HG03159 (cell line): ENCODE measurements at regions not wholly inside any gene's neighbourhood (a gene's known extent, or its start where the extent isn't known, plus 50 kb on each side); places are given as distances from the start of the nearest gene placed in this dataset.

ENCODE experiments used
- ATAC-seq: cut with Tn5 transposase; IDR thresholded peaks from one replicate; pipeline ENCODE4 v1.9.1; 2021; ENCODE audit warnings: mild to moderate bottlenecking, moderate library complexity; ENCODE audit not compliant: unreplicated experiment

DNA sequence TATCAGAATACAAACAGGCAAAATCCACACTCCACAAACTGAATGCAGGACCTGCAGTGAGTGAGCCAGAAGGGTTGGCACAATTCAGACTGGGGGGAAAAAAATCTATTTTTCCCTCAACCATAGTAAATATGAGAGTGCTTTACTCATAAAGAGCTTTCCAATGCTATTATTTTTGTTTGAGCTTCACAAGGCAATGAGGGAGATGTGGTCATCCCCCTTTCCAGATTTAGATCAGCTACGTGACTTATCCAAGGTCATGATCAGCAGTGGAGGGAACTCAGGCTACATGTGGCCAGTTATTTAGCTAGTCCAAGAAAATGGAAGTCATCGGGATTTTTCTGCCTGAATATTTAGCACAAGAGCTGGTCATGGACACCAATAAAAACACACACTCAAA lies 120.4 kb upstream of the KLF7 start:
- ATAC-seq, result no peak

DNA sequence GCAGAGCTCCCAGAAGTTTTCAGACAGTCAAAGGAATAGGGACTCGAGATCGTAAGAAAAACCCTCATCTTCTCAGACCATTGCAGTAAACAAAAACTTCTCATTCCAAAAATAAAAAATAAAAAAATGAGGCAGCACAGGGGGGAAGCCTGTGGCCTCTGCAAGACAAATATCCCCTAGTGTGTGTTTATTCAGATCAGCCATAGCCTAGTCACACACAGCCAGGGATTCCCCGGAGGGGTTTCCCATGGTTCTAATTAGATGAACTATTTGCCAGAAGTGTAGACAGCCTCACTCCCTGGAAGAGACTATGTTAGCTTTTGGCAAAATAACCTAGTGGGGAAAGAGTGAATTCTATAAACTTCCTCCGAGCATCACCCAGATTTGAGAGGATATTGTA lies 122.9 kb upstream of the KLF7 start:
- peak; percentile 41 for ATAC-seq

DNA sequence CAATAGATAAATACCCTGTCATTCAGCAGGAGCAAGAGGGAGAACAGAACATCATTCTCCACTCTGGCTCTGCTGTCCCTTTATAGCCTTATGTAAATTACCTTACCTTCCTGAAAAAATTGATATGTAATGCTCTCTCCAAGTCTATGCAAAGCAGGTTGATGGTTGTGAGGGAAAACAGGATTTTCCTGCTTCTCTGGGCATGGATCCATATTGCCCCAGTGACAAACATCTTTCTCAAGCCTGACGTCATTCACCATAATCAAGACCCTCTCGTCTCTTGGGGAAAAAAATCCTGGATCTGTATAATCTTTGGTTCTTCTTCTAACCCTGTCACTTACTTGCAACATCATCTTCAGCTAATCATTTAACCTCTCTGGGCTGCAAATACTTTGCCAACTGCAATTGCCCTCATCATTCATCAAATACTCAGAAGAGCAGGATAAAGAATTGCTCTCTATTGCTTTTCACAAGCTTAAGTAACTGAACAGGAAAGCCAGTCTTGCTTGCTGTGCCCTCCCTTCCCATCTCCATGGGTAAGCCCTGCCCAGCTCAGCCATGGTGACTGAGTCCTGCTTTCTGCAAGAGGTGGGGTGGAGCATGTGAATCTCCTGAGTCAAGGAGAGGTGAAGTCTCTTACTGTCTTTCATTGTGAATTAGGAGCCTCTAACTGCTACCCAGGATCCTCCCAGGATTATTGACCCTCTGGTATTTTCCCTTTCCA lies 123.7 kb upstream of the KLF7 start:
- no peak for ATAC-seq

DNA sequence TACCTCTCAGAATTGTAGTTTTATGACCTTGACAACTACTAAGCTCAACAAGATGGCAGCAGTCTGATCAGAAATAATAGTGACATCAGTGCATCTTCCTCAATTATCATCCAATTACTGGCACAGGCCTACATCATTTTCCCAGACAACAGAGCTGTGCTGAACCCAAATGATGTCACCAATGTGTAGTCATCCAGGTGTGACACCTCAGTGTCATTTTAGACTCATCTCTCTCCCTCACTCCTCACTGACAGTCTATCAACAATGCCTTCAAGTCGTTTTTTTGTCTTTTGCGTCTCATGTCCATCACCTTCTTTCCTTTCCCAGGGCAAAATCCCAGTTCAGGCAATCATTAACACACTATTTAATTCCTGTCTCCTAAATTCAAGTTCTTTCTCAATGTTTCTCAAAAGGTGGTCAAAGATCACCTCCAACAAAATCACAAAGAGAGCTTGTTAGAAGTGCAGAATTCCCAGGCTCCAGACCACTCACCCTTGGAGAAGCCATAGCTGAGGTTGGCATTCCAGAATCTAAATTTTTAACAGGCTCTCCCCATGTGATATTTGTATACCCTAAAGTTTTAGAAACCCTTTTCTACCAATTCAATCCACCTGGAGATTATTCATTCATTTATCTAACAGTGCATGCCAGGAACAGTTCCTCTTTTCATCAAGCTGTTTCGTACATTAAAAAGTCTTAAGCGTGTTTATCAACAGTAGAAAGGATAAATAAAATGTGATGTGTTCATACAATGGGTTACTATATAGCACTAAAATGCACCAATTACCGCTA lies 125.3 kb upstream of the KLF7 start:
- ATAC-seq, result no peak

DNA sequence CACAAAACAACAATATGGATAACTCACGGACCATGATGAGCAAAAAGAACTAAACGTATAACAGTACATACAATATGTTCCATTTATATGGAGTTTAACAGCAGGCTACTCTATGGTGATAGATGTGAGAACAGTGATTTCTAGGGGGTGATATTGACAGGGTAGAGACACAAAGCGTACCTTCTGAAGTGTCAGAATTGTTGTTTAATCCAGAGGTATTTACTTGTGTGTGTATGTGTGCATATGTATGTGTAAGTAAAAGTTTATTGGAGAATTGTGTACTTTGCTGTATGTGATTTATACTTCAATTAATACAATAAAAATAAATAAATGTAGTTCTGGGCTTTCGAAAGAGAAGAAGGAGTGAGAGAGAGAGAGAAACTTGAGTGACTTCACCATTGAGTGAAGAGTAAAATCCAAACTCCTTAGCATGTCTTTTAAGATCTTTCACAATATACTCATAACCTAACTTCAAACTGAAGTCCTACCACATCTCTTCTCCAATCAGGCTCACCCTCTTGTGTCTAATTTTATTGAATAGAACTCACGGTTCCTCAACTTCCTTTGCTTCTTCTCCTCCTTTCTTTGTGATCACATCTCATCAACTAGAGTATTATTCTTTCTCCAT lies 126.0 kb upstream of the KLF7 start:
- no peak for ATAC-seq

DNA sequence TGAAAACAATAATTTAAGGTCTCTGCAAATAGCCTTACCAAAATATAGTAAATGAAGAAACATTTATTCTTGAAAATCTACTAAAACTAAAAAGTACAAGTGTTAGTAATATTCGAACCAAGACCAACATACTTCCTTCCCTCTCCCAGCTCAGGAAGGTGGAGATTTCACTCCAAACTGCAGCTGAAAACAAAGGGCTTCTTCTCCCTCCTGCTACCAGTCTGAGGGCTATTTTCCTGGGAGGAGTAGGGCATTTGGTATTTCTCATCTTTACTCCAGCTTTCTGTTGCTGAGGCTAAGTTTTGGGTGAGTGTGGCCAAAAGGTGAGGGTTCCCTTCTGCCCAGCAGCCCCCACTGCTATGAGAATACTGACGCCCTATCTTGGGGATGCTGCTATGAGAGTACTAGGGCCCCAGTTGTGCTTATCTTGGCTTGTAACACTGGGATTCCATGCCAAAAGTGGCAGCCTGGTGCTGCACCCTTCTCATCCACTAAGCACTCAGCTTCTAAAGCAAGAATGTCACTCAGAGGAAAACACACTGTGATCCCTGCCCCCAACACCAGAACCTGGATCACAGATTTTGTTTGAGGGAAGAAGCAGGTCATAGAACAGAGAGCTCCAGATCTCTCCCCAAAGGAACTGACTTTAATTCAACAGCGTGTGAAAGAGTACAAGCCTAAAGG lies 130.7 kb upstream of the KLF7 start:
- ATAC-seq, result no peak

DNA sequence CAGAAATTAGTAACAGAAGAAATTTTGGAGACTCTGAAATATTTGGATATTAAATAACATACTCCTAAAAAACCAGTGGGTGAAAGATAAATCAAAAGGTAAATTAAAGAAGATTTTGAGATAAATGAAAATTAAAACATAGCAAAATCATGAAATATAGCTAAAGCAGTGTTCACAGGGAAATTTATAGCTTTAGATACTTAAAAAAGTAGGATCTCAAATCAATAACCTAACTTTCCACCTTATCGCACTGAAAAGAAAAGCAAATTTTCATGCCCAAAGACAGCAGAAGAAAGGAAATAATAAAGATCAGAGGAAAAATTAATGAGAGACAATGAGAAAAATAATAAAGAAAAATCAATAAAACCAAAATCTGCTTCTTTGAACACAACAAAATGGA lies 135.1 kb upstream of the KLF7 start:
- no peak for ATAC-seq

DNA sequence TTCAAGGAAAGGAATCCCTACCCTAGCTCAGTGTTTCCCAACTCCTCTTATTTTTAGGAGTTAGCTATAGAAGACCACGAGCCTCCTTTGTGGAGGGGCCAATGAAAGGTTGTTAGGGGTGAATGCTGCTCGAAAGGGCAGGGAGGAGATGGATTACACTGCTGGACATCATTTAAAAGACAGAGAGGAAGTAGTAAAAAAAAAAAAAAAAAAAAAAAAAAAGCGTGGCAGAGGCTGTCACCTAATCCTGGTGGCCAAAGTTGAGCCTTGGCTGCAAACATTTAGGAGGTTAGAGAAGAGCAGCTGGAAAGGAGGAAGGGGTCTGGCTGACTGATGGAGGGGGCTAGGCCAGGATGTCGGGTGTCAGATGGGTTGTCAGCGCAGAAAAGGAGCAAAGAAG lies 139.0 kb upstream of the KLF7 start:
- ATAC-seq, result no peak

DNA sequence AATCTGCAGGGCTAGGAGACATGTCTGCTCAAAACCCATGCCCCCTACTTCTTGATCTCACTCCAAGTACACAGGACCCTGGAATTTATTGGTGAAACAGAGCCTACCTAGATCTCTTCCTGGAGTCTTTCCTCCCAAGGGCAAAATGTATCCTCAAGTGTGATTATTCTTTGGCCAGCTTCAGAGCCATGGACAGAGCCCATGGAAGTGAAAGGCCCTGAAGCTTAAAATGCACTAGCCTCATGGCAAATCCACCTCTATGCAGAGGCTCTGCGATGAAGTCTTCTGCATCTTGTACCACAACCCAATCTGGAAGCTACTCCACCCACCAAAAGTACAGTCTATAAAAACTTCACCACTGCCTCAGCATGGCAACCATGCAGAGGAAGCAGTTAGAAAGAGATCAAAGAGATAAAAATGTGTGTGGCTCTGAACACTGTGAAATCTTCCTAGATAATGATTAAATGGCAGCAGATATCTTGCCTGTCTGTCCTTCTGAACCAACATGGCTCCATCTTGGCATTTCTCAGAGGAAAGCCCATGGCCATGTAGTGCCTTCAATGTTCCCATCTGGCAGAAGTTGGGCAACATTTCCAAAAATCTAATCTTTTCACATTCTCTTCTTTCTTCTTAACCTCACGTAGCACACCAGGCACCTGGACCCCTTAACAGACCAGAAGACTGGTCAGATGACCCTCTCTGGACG lies 142.9 kb upstream of the KLF7 start:
- no peak for ATAC-seq

DNA sequence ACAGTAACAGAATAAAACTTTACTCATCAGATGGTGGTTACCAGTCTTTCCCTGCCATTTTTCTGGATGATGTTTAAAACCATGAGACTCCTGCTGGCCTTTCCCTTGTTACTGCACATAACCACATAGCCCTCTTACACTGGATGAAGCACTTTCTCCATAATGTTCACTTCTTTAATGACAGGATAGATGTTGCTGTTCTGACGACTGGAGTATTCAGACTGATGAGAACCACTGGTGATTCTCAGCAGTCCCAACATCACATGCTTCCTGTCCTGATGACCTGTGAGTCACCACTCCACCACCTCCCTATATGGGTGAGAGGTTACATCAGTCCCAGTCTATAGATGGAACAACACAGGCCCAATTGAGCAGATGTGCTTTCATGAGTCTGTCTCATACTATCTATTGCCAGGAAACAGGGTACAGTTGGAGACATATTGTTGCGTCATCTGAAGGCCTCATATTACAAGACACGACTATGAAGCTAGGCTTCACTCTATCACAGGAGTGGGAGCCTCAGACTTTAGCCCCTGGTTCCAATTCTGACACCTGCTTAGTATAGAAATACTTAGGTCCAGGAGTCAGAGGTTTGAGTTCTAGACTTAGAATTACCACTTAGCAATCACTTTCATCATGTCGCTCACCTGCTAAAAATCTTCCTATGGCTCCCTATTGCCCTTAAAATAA lies 145.7 kb upstream of the KLF7 start:
- peak; percentile 72 for ATAC-seq

DNA sequence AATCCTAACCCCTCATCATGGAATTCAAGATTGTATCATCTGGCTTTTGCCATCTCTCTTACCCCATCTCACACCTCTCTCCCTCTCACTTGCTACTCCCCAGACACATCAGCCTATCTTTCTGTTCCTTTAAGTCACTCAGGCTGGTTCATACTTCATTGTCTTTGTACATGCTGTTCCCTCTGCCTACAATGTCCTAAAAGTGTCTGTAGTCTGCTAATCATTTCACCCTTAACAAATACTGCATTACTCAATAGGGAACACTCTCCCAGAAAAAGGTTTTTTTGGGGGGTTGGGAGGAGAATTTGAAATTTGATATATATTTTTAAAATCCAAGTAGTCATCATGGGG lies 146.2 kb upstream of the KLF7 start:
- no peak for ATAC-seq

DNA sequence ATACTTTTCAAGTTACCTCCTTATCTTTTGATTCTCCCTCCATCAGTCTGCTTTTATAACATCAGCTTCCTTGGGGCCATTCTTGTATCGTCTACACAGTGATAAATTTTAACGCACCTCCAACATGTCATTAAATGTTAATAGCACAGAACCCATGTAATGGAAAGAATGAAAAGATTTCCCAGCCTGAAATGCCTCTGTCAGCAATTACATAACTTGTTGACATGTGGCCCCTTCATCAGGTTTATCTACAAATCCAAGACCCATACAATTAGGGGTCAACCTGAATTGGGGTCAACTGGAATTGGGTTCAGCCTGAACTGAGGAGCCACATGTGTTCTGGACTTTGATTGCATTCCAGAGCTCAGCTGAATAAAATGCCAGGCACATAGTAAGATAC lies 148.2 kb upstream of the KLF7 start:
- no peak for ATAC-seq

DNA sequence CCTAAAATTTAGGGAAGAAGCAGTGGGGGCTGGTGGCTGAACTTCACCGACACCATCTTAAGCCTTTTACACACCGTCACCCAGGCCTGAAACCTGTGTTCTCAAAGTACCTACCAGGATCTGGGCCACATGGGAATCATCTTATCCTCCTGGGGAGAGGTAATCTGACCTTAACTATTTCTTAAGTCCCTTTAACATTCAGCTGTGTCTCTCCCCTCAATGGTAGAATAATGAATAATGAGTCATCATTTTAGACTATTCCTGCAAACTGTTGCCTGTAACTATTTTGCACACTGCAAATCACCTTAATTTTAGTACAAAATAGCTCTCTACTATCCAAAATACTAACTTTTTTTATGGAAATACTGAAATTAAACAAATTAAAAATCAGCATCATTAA lies 149.4 kb upstream of the KLF7 start:
- ATAC-seq, result no peak

DNA sequence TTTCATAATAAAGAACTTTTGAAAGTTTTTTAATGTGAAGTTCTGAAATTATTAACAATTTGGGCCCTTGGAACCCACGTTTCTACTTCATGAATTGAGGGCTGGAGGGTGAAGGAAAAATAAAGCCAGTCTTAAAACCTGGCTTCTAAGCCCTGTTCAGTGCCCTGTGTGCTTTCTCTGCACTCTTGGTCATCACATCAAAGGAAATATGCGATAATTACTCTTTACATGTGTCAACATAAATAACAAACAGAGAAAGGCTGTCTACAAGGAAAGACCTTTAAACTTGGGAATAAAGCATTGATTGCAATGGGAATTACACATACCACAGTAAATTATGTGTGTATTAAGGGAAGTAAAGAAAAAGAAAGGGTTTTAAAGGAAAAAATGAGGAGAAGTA lies 150.7 kb upstream of the KLF7 start:
- ATAC-seq, result no peak

DNA sequence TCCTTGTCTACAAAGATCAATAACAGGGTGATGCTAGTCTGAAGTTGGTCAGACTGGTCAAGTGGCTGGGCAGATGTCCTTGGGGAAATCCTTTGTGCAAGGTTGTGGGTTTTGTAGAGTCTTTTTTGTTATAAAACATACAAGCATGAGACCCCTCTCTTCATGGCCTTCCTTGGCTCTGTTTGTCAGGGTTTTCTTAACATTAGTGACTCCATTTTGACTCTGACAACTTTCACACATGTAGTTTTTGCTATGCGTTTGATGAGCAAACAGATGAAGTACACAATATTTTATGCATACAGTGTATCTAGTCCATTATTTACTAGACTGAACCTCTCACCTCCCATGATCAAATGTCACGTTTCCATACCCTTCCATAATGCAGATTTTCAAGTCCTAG lies 151.2 kb upstream of the KLF7 start:
- ATAC-seq, result no peak

DNA sequence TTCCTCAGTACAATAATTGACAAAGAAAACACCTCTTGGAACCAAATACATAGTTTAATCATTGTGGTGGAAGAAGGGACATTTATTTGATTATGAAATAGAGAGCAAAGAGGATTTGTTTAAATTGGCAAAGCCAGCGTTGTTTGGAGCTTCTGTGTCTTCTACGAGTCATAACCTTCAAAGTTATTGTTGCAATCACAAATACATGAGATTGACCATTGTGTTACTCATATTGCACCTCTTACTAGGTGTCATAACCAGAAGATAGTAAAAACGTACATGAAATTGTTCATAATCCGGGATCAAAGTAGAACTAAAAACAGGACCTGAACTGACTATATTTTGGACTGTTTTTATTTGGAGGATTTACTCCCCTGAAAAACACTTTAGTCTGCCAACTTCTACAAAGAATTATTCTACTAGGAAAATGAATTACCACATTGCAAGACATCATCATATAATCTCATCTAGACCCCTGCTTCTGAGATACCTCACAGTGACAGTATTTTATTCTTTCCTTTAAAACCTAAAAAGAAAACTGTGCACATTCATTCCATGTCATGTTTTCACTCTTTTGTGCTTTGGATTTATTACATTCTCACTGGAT lies 151.7 kb upstream of the KLF7 start:
- no peak for ATAC-seq

DNA sequence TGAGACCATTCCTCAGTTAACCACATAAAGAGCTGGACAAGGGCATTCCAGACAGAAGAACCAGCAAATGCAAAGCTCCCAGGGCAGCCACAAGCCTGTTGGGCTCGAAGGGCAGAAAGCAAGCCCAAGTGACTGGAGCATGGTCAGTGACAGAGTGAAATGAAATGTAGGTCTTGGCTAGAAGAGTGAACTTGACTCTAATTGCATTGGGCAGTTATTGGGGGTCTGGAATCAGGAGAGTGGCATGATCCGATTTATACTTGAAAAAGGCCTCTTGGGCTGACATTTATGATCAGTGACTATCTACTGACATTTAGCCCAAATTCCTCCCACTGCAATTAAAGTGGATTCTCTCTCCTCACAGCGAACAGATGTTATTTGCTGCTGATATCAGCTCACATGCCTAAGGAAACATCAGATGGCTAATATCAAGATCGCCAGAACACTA lies 152.5 kb upstream of the KLF7 start:
- no peak for ATAC-seq

DNA sequence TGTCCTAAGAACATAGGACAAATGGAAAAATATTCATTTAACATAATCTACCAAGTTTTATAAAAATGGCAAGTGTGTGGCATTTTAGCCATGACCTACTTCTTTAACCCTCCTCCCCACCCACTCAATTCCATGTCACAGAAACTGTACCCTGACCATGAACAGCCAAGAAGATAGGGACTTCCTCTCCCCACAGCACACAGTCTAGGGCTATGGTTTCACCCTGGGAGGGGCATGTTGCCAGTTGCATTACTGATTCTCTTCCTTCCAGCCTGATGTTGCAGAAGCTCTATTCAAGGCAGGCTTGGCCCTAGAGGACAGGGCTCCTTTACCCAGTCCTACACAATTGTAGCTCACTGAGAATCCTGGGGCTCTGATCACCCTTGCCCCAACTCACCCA lies 153.6 kb upstream of the KLF7 start:
- no peak for ATAC-seq

DNA sequence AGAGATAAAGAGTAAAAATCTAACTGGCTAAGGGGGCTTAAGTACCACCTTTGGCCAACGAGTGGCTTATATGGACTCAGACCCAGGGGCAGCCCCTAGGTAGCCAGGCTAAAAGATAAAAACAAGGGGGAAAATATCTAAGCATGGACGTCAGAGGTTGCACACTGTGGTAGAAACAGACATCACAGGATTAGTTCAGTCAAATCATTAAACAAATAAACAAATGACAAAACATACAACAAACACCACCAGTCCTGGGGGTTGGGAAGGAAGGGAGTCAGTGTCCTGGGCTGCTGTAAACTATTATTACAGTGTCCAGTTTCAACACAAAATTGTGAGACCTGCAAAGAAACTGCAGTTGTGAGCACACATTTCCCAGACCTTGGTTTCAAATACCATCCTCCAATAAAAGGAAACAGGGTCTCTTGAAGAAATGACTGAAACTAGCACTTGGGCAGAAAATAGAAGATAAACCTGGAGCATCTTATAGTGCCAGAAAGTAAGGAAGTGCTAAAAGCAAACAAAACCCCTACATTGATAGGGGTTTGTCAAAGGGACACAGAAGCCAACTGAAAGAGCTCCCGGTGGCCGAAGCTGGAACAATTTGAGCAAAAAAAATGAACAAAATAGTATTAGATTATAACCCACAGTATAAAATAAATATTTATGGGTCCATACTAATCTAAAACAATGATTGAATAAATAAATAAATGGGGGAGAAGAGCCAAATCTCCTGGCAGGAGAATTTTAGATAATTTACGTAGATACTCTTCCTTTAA lies 154.8 kb upstream of the KLF7 start:
- no peak for ATAC-seq
